ENCODE measurements at regions not wholly inside any gene's neighbourhood (a gene's known extent, or its start where the extent isn't known, plus 50 kb on each side); places are given as distances from the start of the nearest gene placed in this dataset.

DNA sequence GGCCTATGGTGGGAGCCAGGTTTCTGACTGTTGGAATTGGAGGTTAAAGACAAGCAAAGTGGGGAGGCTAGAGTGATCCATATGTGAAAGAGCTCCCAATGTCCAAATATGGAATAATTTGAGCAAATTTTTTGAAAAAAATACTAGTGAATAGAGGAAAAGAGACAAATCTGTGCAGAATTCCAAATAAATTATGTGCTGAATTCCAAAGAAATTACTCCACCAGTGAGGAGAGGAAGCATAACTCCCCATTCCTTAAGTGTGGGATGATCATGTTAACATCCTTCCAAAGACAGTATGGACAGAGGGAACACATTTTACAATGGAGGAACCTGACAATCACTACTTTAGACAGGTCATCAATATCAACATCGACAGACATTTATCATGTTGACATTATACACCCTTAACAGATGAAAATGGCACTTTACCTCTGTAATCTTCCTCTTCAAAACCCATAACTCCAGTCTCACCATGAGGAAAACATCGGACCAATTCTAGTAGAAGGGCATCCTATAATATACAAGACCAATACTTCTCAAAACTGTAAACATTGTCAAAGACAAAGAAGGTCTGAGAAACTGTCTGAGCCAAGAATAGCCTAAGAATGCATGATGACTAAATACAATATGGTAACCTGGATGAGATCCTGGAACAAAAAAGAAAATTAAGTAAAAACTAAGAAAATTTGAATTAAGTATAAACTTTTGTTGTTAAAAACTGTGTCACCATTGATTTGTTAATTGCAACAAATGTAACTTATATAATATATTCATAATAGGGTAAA is 71.5 kb upstream of the RGS4 start:
- ChIA-PET POLR2A (ENCODE audit: partially characterized antibody) (interaction anchor here (0.6 kb wide), 1 partner anchor 18 kb away, joined by 3 read pairs; no protein-coding TSS in a partner anchor), CTCF (ENCODE audit: partially characterized antibody) (interaction anchor here (1.1 kb wide), 1 partner anchor 11 kb away, joined by 3 read pairs; no protein-coding TSS in a partner anchor)
- WGBS, 2 experiments (ENCODE audit: extremely low coverage in 1 of 2, insufficient coverage in 1 of 2, insufficient read length in 1 of 2, insufficient replicate concordance in 2 of 2, low coverage in 1 of 2, low lambda C conversion rate in 2 of 2, missing lambda C conversion rate in 1 of 2) = 95% methylated on average over 2 of the region's 2 CpGs; no CpG with 5 or more reads in 1 of the 2 experiments
- H2BK120ac ChIP-seq (replicated peaks; ENCODE audit: low read depth, low read length) = no peak overlapping the region
- H3K9me3 ChIP-seq (ENCODE audit: insufficient read depth in 2 of 2, low read depth in 1 of 2, low read length in 1 of 2) = no peaks in the 10 kb centered on the region
- H4K91ac ChIP-seq (replicated peaks; ENCODE audit: insufficient read length, low read length) = no peak overlapping the region
- DNase-seq (ENCODE audit: low read depth in 1 of 2, low spot score in 2 of 2) (no peak), FAIRE-seq (no peak)
- no peak overlapping the region for H2AFZ ChIP-seq (ENCODE audit: low read length)
- no peak overlapping the region for H3K4me2 ChIP-seq (ENCODE audit: insufficient read depth in 1 of 2, low read depth in 2 of 2, low read length in 2 of 2)
- H3K4me1 ChIP-seq (replicated peaks in 1 of 4; ENCODE audit: control insufficient read depth in 3 of 4, insufficient read depth in 4 of 4, low read length in 3 of 4) = no peaks in the 10 kb centered on the region
- H3K14ac ChIP-seq (ENCODE audit: insufficient read length) = no peak overlapping the region
- H3K4me3 ChIP-seq (ENCODE audit: extremely low read depth in 1 of 4, insufficient read depth in 2 of 4, low read depth in 3 of 4, low read length in 4 of 4) = no peak overlapping the region
- H3K23ac ChIP-seq (ENCODE audit: insufficient read length) = no peak overlapping the region
- no peaks in the 10 kb centered on the region for H3K79me2 ChIP-seq (ENCODE audit: control insufficient read depth in 1 of 2, insufficient read depth in 2 of 2, low read length in 2 of 2)
- H3K36me3 ChIP-seq (ENCODE audit: control insufficient read depth in 2 of 4, insufficient read depth in 4 of 4, low read length in 3 of 4) = no peaks in the 10 kb centered on the region
- no peak overlapping the region for H3K56ac ChIP-seq (replicated peaks; ENCODE audit: insufficient read length, low read depth, low read length)
- no peak overlapping the region for H3K9ac ChIP-seq (replicated peaks in 1 of 4; ENCODE audit: extremely low read depth in 1 of 4, low read depth in 3 of 4, low read length in 3 of 4)
- H4K5ac ChIP-seq (ENCODE audit: insufficient read length, low read depth, low read length) = no peak overlapping the region
- no peak overlapping the region for H2BK12ac ChIP-seq (ENCODE audit: low read depth, low read length)
- no peak overlapping the region for H3K27ac ChIP-seq (ENCODE audit: low read depth, low read length)
- H3K23me2 ChIP-seq (ENCODE audit: low read depth, low read length) = no peaks in the 10 kb centered on the region
- H3K18ac ChIP-seq (ENCODE audit: extremely low read depth, low read length) = no peak overlapping the region
- no peaks in the 10 kb centered on the region for H3K27me3 ChIP-seq (replicated peaks in 1 of 4; ENCODE audit: control insufficient read depth in 3 of 4, extremely low read depth in 1 of 4, insufficient read depth in 3 of 4, low read length in 3 of 4)
- H4K8ac ChIP-seq (ENCODE audit: extremely low read depth, insufficient read depth, low read length) = no peak overlapping the region
- no peaks in the 10 kb centered on the region for H4K20me1 ChIP-seq (replicated peaks in 1 of 2; ENCODE audit: control insufficient read depth in 1 of 2, insufficient read depth in 2 of 2, low read length in 2 of 2)
- no peak overlapping the region for H2AK5ac ChIP-seq (ENCODE audit: low read depth, low read length)
- no peaks in the 10 kb centered on the region for H3K79me1 ChIP-seq (ENCODE audit: low read depth, low read length)
- H2BK15ac ChIP-seq (ENCODE audit: low read length) = no peak overlapping the region
- no peak overlapping the region for H2BK20ac ChIP-seq (ENCODE audit: low read length)
- H2BK5ac ChIP-seq (ENCODE audit: low read depth, low read length) = no peak overlapping the region
- H3K4ac ChIP-seq (replicated peaks; ENCODE audit: insufficient read length, low read depth, low read length) = no peak overlapping the region
- TF ChIP-seq YY1 (IDR thresholded peaks at IDR 0.05; ENCODE audit: low read depth, low read length) (no peak), RBBP5 (IDR thresholded peaks at IDR 0.05; ENCODE audit: borderline replicate concordance, low read depth, low read length) (no peak), KDM4A (IDR thresholded peaks at IDR 0.05; ENCODE audit: low read depth, low read length, severe bottlenecking) (no peak), SP1 (IDR thresholded peaks at IDR 0.05; ENCODE audit: low read depth, low read length) (no peak), RAD21 (IDR thresholded peaks at IDR 0.05 in 1 of 2, conservative IDR thresholded peaks at IDR 0.05 in 1 of 2; ENCODE audit: low read depth in 2 of 2, low read length in 2 of 2) (no peak), HDAC2 (IDR thresholded peaks at IDR 0.05; ENCODE audit: borderline replicate concordance in 1 of 2, low read depth in 2 of 2, low read length in 2 of 2) (no peak)
- TF ChIP-seq, protein P1, sequence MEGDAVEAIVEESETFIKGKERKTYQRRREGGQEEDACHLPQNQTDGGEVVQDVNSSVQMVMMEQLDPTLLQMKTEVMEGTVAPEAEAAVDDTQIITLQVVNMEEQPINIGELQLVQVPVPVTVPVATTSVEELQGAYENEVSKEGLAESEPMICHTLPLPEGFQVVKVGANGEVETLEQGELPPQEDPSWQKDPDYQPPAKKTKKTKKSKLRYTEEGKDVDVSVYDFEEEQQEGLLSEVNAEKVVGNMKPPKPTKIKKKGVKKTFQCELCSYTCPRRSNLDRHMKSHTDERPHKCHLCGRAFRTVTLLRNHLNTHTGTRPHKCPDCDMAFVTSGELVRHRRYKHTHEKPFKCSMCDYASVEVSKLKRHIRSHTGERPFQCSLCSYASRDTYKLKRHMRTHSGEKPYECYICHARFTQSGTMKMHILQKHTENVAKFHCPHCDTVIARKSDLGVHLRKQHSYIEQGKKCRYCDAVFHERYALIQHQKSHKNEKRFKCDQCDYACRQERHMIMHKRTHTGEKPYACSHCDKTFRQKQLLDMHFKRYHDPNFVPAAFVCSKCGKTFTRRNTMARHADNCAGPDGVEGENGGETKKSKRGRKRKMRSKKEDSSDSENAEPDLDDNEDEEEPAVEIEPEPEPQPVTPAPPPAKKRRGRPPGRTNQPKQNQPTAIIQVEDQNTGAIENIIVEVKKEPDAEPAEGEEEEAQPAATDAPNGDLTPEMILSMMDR (IDR thresholded peaks at IDR 0.05; ENCODE audit: control extremely low read depth in 1 of 3, insufficient read depth in 1 of 3, low read depth in 1 of 3, low read length in 3 of 3) = no peak
